ENCODE measurements at regions not wholly inside any gene's neighbourhood (a gene's known extent, or its start where the extent isn't known, plus 50 kb on each side); places are given as distances from the start of the nearest gene placed in this dataset.

- no peak for DNase-seq (ENCODE audit: low read depth in 2 of 2)
Observed at GRCh38 chr14:81669308-81669707, 135.7 kb upstream of the SEL1L start.

- DNase-seq (ENCODE audit: low read depth in 2 of 2), result no peak
Observed at GRCh38 chr14:81673930-81674329, 140.3 kb upstream of the SEL1L start.

GRCh38 chr14:81676395-81676794 is 142.7 kb upstream of the SEL1L start:
- no peak for DNase-seq (ENCODE audit: low read depth in 2 of 2)

GRCh38 chr14:81676879-81677278 is 143.2 kb upstream of the SEL1L start:
- no peak for DNase-seq (ENCODE audit: low read depth in 2 of 2)

GRCh38 chr14:81677736-81678135 is 144.1 kb upstream of the SEL1L start:
- DNase-seq (ENCODE audit: low read depth in 2 of 2), result no peak

- no peak for DNase-seq (ENCODE audit: low read depth in 2 of 2)
Observed at GRCh38 chr14:81679226-81679625, 145.6 kb upstream of the SEL1L start.

- DNase-seq (ENCODE audit: low read depth in 2 of 2), result no peak
Observed at GRCh38 chr14:81681541-81681940, 147.9 kb upstream of the SEL1L start.

GRCh38 chr14:81682134-81682533 is 148.5 kb upstream of the SEL1L start:
- no peak for DNase-seq (ENCODE audit: low read depth in 2 of 2)

GRCh38 chr14:81682701-81683100 is 149.0 kb upstream of the SEL1L start:
- no peak for DNase-seq (ENCODE audit: low read depth in 2 of 2)

- DNase-seq (ENCODE audit: low read depth in 2 of 2), result no peak
Observed at GRCh38 chr14:81684696-81685095, 151.0 kb upstream of the SEL1L start.

- DNase-seq (ENCODE audit: low read depth in 2 of 2), result no peak
Observed at GRCh38 chr14:81686512-81686911, 152.9 kb upstream of the SEL1L start.

- no peak for DNase-seq (ENCODE audit: low read depth in 2 of 2)
Observed at GRCh38 chr14:81691931-81692330, 158.3 kb upstream of the SEL1L start.

- no peak for DNase-seq (ENCODE audit: low read depth in 2 of 2)
Observed at GRCh38 chr14:81694419-81694818, 160.8 kb upstream of the SEL1L start.

- DNase-seq (ENCODE audit: low read depth in 2 of 2), result no peak
Observed at GRCh38 chr14:81709681-81710080, 176.0 kb upstream of the SEL1L start.

GRCh38 chr14:81710232-81710845 is 176.7 kb upstream of the SEL1L start:
- DNase-seq (ENCODE audit: low read depth in 2 of 2), result no peak

- no peak for DNase-seq (ENCODE audit: low read depth in 2 of 2)
Observed at GRCh38 chr14:81715731-81716130, 182.1 kb upstream of the SEL1L start.

- no peak for DNase-seq (ENCODE audit: low read depth in 2 of 2)
Observed at GRCh38 chr14:81716953-81717352, 183.3 kb upstream of the SEL1L start.

- DNase-seq (ENCODE audit: low read depth in 2 of 2), result no peak
Observed at GRCh38 chr14:81723956-81724355, 190.3 kb upstream of the SEL1L start.

- DNase-seq (ENCODE audit: low read depth in 2 of 2), result no peak
Observed at GRCh38 chr14:81727218-81727617, 193.6 kb upstream of the SEL1L start.

- no peak for DNase-seq (ENCODE audit: low read depth in 2 of 2)
Observed at GRCh38 chr14:81728447-81728846, 194.8 kb upstream of the SEL1L start.

GRCh38 chr14:81729622-81730021 is 196.0 kb upstream of the SEL1L start:
- no peak for DNase-seq (ENCODE audit: low read depth in 2 of 2)

GRCh38 chr14:81737938-81738337 is 204.3 kb upstream of the SEL1L start:
- DNase-seq (ENCODE audit: low read depth in 2 of 2), result no peak

- no peak for DNase-seq (ENCODE audit: low read depth in 2 of 2)
Observed at GRCh38 chr14:81738946-81739659, 205.4 kb upstream of the SEL1L start.

GRCh38 chr14:81743605-81744004 is 210.0 kb upstream of the SEL1L start:
- DNase-seq (ENCODE audit: low read depth in 2 of 2), result no peak

Data from stimulated activated CD4-positive, alpha-beta T cell treated with anti-CD3 and anti-CD28 coated beads, Interleukin-12 subunit alpha, Interleukin-12 subunit beta, amount 100 ng/mL, for 24 hours (primary cell).